ENCODE measurements at regions not wholly inside any gene's neighbourhood (a gene's known extent, or its start where the extent isn't known, plus 50 kb on each side); places are given as distances from the start of the nearest gene placed in this dataset.
"Not testable (repeated sequence)": the region's sequence is repeated elsewhere in the genome, so short reads cannot be mapped to it uniquely, and the experiment has no call there.

- Histone ChIP-seq H3K4me3 (ENCODE audit: low read depth in 1 of 3, low read length in 3 of 3) (no peak overlapping the region), H3K9me3 (ENCODE audit: control insufficient read depth in 2 of 2, insufficient read depth in 1 of 2, low read depth in 1 of 2, low read length in 1 of 2) (no peaks in the 10 kb centered on the region), H3K27ac (ENCODE audit: low read depth in 1 of 3, low read length in 2 of 3) (no peak overlapping the region), H3K4me1 (ENCODE audit: control insufficient read depth in 3 of 3, insufficient read depth in 2 of 3, low read depth in 1 of 3, low read length in 2 of 3) (no peaks in the 10 kb centered on the region), H3K36me3 (ENCODE audit: control insufficient read depth in 3 of 3, insufficient read depth in 2 of 3, low read depth in 1 of 3, low read length in 3 of 3) (no peaks in the 10 kb centered on the region), H3K27me3 (ENCODE audit: control insufficient read depth in 3 of 3, insufficient read depth in 3 of 3, low read length in 3 of 3) (peaks cover 0 to 22% (median 0%) of the 10 kb centered on the region in 3 donors)
- 20 to 53% (median 30%) methylated on average over 18 of the region's 18 CpGs for WGBS, 3 donors
- DNase-seq (peak in 1 of 2 donors; percentile 5), FAIRE-seq (no peak)
Measured at GRCh38 chr2:120511536-120511935, 165.6 kb downstream of the INHBB start.

- 72 to 78% (median 77%) methylated on average over 17 to 19 of the region's 19 CpGs for whole genome bisulfite sequencing, 3 donors
- no peak for FAIRE-seq
- H3K27me3 ChIP-seq (ENCODE audit: control insufficient read depth in 3 of 3, insufficient read depth in 3 of 3, low read length in 3 of 3) = peaks cover 0 to 22% (median 0%) of the 10 kb centered on the region in 3 donors
- H3K4me1 ChIP-seq (ENCODE audit: control insufficient read depth in 3 of 3, insufficient read depth in 2 of 3, low read depth in 1 of 3, low read length in 2 of 3) = no peaks in the 10 kb centered on the region
- no peak for DNase-seq
- H3K9me3 ChIP-seq (ENCODE audit: control insufficient read depth in 2 of 2, insufficient read depth in 1 of 2, low read depth in 1 of 2, low read length in 1 of 2) = no peaks in the 10 kb centered on the region
- H3K4me3 ChIP-seq (ENCODE audit: low read depth in 1 of 3, low read length in 3 of 3) = no peak overlapping the region
- no peaks in the 10 kb centered on the region for H3K36me3 ChIP-seq (ENCODE audit: control insufficient read depth in 3 of 3, insufficient read depth in 2 of 3, low read depth in 1 of 3, low read length in 3 of 3)
- H3K27ac ChIP-seq (ENCODE audit: low read depth in 1 of 3, low read length in 2 of 3) = no peak overlapping the region
Measured at GRCh38 chr2:120511947-120512710, 166.2 kb downstream of the INHBB start.

GRCh38 chr2:120513776-120514357, 167.9 kb downstream of the INHBB start:
- FAIRE-seq (no peak), DNase-seq (no peak)
- WGBS, 3 donors = 90 to 95% (median 91%) methylated on average over 10 of the region's 10 CpGs
- H3K27me3 ChIP-seq (ENCODE audit: control insufficient read depth in 3 of 3, insufficient read depth in 3 of 3, low read length in 3 of 3) = peaks cover 0 to 31% (median 0%) of the 10 kb centered on the region in 3 donors
- no peaks in the 10 kb centered on the region for H3K4me1 ChIP-seq (ENCODE audit: control insufficient read depth in 3 of 3, insufficient read depth in 2 of 3, low read depth in 1 of 3, low read length in 2 of 3)
- H3K27ac ChIP-seq (ENCODE audit: low read depth in 1 of 3, low read length in 2 of 3) = no peak overlapping the region
- H3K9me3 ChIP-seq (ENCODE audit: control insufficient read depth in 2 of 2, insufficient read depth in 1 of 2, low read depth in 1 of 2, low read length in 1 of 2) = no peaks in the 10 kb centered on the region
- H3K36me3 ChIP-seq (ENCODE audit: control insufficient read depth in 3 of 3, insufficient read depth in 2 of 3, low read depth in 1 of 3, low read length in 3 of 3) = no peaks in the 10 kb centered on the region
- no peak overlapping the region for H3K4me3 ChIP-seq (ENCODE audit: low read depth in 1 of 3, low read length in 3 of 3)

- Histone ChIP-seq H3K4me3 (ENCODE audit: low read depth in 1 of 3, low read length in 3 of 3) (no peak overlapping the region), H3K9me3 (ENCODE audit: control insufficient read depth in 2 of 2, insufficient read depth in 1 of 2, low read depth in 1 of 2, low read length in 1 of 2) (no peaks in the 10 kb centered on the region), H3K4me1 (ENCODE audit: control insufficient read depth in 3 of 3, insufficient read depth in 2 of 3, low read depth in 1 of 3, low read length in 2 of 3) (no peaks in the 10 kb centered on the region), H3K36me3 (ENCODE audit: control insufficient read depth in 3 of 3, insufficient read depth in 2 of 3, low read depth in 1 of 3, low read length in 3 of 3) (no peaks in the 10 kb centered on the region), H3K27me3 (ENCODE audit: control insufficient read depth in 3 of 3, insufficient read depth in 3 of 3, low read length in 3 of 3) (peaks cover 0 to 30% (median 0%) of the 10 kb centered on the region in 3 donors), H3K27ac (ENCODE audit: low read depth in 1 of 3, low read length in 2 of 3) (no peak overlapping the region)
- DNase-seq = no peak
- no peak for FAIRE-seq
- 78 to 86% (median 85%) methylated on average over 8 of the region's 8 CpGs for WGBS, 3 donors
Measured at GRCh38 chr2:120514521-120514920, 168.6 kb downstream of the INHBB start.

GRCh38 chr2:120515066-120515758, 169.3 kb downstream of the INHBB start:
- not testable (repeated sequence) for H3K36me3 ChIP-seq (ENCODE audit: control insufficient read depth in 3 of 3, insufficient read depth in 2 of 3, low read depth in 1 of 3, low read length in 3 of 3); FAIRE-seq; H3K27ac ChIP-seq (ENCODE audit: low read depth in 1 of 3, low read length in 2 of 3); H3K4me3 ChIP-seq (ENCODE audit: low read depth in 1 of 3, low read length in 3 of 3); H3K9me3 ChIP-seq (ENCODE audit: control insufficient read depth in 2 of 2, insufficient read depth in 1 of 2, low read depth in 1 of 2, low read length in 1 of 2); H3K4me1 ChIP-seq (ENCODE audit: control insufficient read depth in 3 of 3, insufficient read depth in 2 of 3, low read depth in 1 of 3, low read length in 2 of 3); DNase-seq
- WGBS, 3 donors = 93 to 100% (median 100%) methylated on average over 1 of the region's 1 CpG
- peaks cover 0 to 31% (median 0%) of the 10 kb centered on the region in 3 donors for H3K27me3 ChIP-seq (ENCODE audit: control insufficient read depth in 3 of 3, insufficient read depth in 3 of 3, low read length in 3 of 3)

GRCh38 chr2:120515759-120516678, 170.1 kb downstream of the INHBB start:
- Histone ChIP-seq H3K4me3 (ENCODE audit: low read depth in 1 of 3, low read length in 3 of 3) (no peak overlapping the region), H3K36me3 (ENCODE audit: control insufficient read depth in 3 of 3, insufficient read depth in 2 of 3, low read depth in 1 of 3, low read length in 3 of 3) (no peaks in the 10 kb centered on the region), H3K4me1 (ENCODE audit: control insufficient read depth in 3 of 3, insufficient read depth in 2 of 3, low read depth in 1 of 3, low read length in 2 of 3) (no peaks in the 10 kb centered on the region), H3K27me3 (ENCODE audit: control insufficient read depth in 3 of 3, insufficient read depth in 3 of 3, low read length in 3 of 3) (peaks cover 0 to 31% (median 0%) of the 10 kb centered on the region in 3 donors), H3K27ac (ENCODE audit: low read depth in 1 of 3, low read length in 2 of 3) (no peak overlapping the region), H3K9me3 (ENCODE audit: control insufficient read depth in 2 of 2, insufficient read depth in 1 of 2, low read depth in 1 of 2, low read length in 1 of 2) (peaks cover 0 to 2% of the 10 kb centered on the region in 2 donors)
- DNase-seq = no peak
- FAIRE-seq = no peak
- WGBS, 3 donors = 74 to 79% (median 76%) methylated on average over 5 of the region's 5 CpGs

GRCh38 chr2:120516679-120517314, 170.9 kb downstream of the INHBB start:
- no peak overlapping the region for H3K4me3 ChIP-seq (ENCODE audit: low read depth in 1 of 3, low read length in 3 of 3)
- H3K9me3 ChIP-seq (ENCODE audit: control insufficient read depth in 2 of 2, insufficient read depth in 1 of 2, low read depth in 1 of 2, low read length in 1 of 2) = peaks cover 0 to 2% of the 10 kb centered on the region in 2 donors
- no peaks in the 10 kb centered on the region for H3K4me1 ChIP-seq (ENCODE audit: control insufficient read depth in 3 of 3, insufficient read depth in 2 of 3, low read depth in 1 of 3, low read length in 2 of 3)
- no peak for FAIRE-seq
- DNase-seq = no peak
- 64 to 73% (median 69%) methylated on average over 6 of the region's 6 CpGs for WGBS, 3 donors
- H3K27me3 ChIP-seq (ENCODE audit: control insufficient read depth in 3 of 3, insufficient read depth in 3 of 3, low read length in 3 of 3) = peaks cover 0 to 33% (median 0%) of the 10 kb centered on the region in 3 donors
- no peak overlapping the region for H3K27ac ChIP-seq (ENCODE audit: low read depth in 1 of 3, low read length in 2 of 3)
- no peaks in the 10 kb centered on the region for H3K36me3 ChIP-seq (ENCODE audit: control insufficient read depth in 3 of 3, insufficient read depth in 2 of 3, low read depth in 1 of 3, low read length in 3 of 3)
